Hepatocyte (in vitro differentiated cells): ENCODE measurements at regions not wholly inside any gene's neighbourhood (a gene's known extent, or its start where the extent isn't known, plus 50 kb on each side); places are given as distances from the start of the nearest gene placed in this dataset.

Source experiments
- DNase-seq: peaks from one replicate; pipeline ENCODE4 v3.0.0-alpha.2; 2016; ENCODE audit warnings: low spot score
- H2AFZ ChIP-seq: fragments of 200-600 bp; sonication (generic); 2 replicates; pipeline ENCODE4 v1.6.0; 2016; ENCODE audit warnings: antibody characterized with exemption, mild to moderate bottlenecking
- H3K27ac ChIP-seq: fragments of 200-600 bp; sonication (generic); 2 replicates; pipeline ENCODE4 v1.5.1; 2016; ENCODE audit warnings: mild to moderate bottlenecking
- H3K27me3 ChIP-seq: fragments of 200-600 bp; sonication (generic); 2 replicates; pipeline ENCODE4 v1.6.1; 2016
- H3K36me3 ChIP-seq: fragments of 200-600 bp; sonication (generic); replicated peaks from 2 replicates; pipeline ENCODE4 v1.5.1; 2016; ENCODE audit warnings: low read depth; ENCODE audit not compliant: insufficient read depth
- H3K4me1 ChIP-seq: fragments of 200-600 bp; sonication (generic); 2 replicates; pipeline ENCODE4 v1.5.1; 2016; ENCODE audit warnings: mild to moderate bottlenecking, moderate library complexity; ENCODE audit not compliant: insufficient read depth
- H3K4me2 ChIP-seq: fragments of 200-600 bp; sonication (generic); 2 replicates; pipeline ENCODE4 v1.6.0; 2016
- H3K4me3 ChIP-seq: fragments of 200-600 bp; sonication (generic); 2 replicates; pipeline ENCODE4 v1.5.1; 2016; ENCODE audit warnings: mild to moderate bottlenecking
- H3K79me2 ChIP-seq: fragments of 200-600 bp; sonication (generic); 2 replicates; pipeline ENCODE4 v1.6.0; 2017; ENCODE audit warnings: mild to moderate bottlenecking
- H3K9me2 ChIP-seq: fragments of 200-600 bp; sonication (generic); replicated peaks from 2 replicates; pipeline ENCODE4 v1.6.0; 2017; ENCODE audit warnings: mild to moderate bottlenecking; ENCODE audit not compliant: insufficient read depth
- H3K9me3 ChIP-seq: fragments of 200-600 bp; sonication (generic); 2 replicates; pipeline ENCODE4 v1.5.1; 2016; ENCODE audit warnings: low read depth, mild to moderate bottlenecking
- H4K20me1 ChIP-seq: fragments of 200-600 bp; sonication (generic); 2 replicates; pipeline ENCODE4 v1.6.0; 2016; ENCODE audit warnings: mild to moderate bottlenecking; ENCODE audit not compliant: insufficient read depth, poor library complexity, severe bottlenecking
- CTCF ChIP-seq: fragments of 200-600 bp; sonication (generic); IDR thresholded peaks from 2 replicates; pipeline ENCODE4 v1.5.1; 2016; ENCODE audit warnings: antibody characterized with exemption, mild to moderate bottlenecking; ENCODE audit not compliant: poor library complexity
- EZH2 ChIP-seq: fragments of 200-600 bp; sonication (generic); IDR thresholded peaks from 2 replicates; pipeline ENCODE4 v1.6.1; 2016; ENCODE audit warnings: antibody characterized with exemption, mild to moderate bottlenecking, borderline replicate concordance
- EZH2phosphoT487 ChIP-seq: fragments of 200-600 bp; sonication (generic); IDR thresholded peaks from one replicate; pipeline ENCODE4 v1.6.1; 2018; ENCODE audit warnings: antibody characterized with exemption, mild to moderate bottlenecking, low read depth, moderate library complexity; ENCODE audit not compliant: unreplicated experiment, severe bottlenecking
- WGBS: methylation state at CpG from one replicate; pipeline ENCODE4 v1.1.6; 2016; ENCODE audit warnings: low lambda C conversion rate; ENCODE audit errors: missing lambda C conversion rate; 5-methylcytosine and 5-hydroxymethylcytosine counted together

GRCh38 chr16:7216719-7217118 lies 115.9 kb upstream of the RBFOX1 start:
- no peak for DNase-seq
- TF ChIP-seq CTCF (no peak), EZH2phosphoT487 (no peak), EZH2 (no peak)
- no peaks in the 10 kb centered on the region for H3K36me3 ChIP-seq

GRCh38 chr16:7211781-7212180 lies 120.9 kb upstream of the RBFOX1 start:
- no peak overlapping the region for H3K27ac ChIP-seq
- H3K4me1 ChIP-seq, result no peaks in the 10 kb centered on the region
- H2AFZ ChIP-seq, result no peak overlapping the region
- no peaks in the 10 kb centered on the region for H3K9me2 ChIP-seq
- H3K79me2 ChIP-seq, result no peaks in the 10 kb centered on the region
- WGBS, result 86% methylated on average over 9 of the region's 9 CpGs
- no peak overlapping the region for H3K4me2 ChIP-seq
- no peak for DNase-seq
- H3K4me3 ChIP-seq, result no peak overlapping the region
- no peaks in the 10 kb centered on the region for H3K9me3 ChIP-seq
- no peaks in the 10 kb centered on the region for H4K20me1 ChIP-seq
- no peak for TF ChIP-seq EZH2
- H3K27me3 ChIP-seq, result no peaks in the 10 kb centered on the region
- no peaks in the 10 kb centered on the region for H3K36me3 ChIP-seq

More at GRCh38 chr16:7216719-7217118, 115.9 kb upstream of the RBFOX1 start:
- no peak overlapping the region for H3K4me2 ChIP-seq
- no peaks in the 10 kb centered on the region for H4K20me1 ChIP-seq
- H3K79me2 ChIP-seq, result no peaks in the 10 kb centered on the region
- H3K4me1 ChIP-seq, result no peaks in the 10 kb centered on the region
- no peaks in the 10 kb centered on the region for H3K9me2 ChIP-seq
- no peaks in the 10 kb centered on the region for H3K9me3 ChIP-seq
- no peak overlapping the region for H2AFZ ChIP-seq
- no peak overlapping the region for H3K27ac ChIP-seq
- no peaks in the 10 kb centered on the region for H3K27me3 ChIP-seq
- H3K4me3 ChIP-seq, result no peak overlapping the region

GRCh38 chr16:7209598-7209997 lies 123.0 kb upstream of the RBFOX1 start:
- Histone ChIP-seq H3K36me3 (no peaks in the 10 kb centered on the region), H3K9me3 (no peaks in the 10 kb centered on the region), H3K4me3 (no peak overlapping the region), H3K4me1 (no peaks in the 10 kb centered on the region), H3K9me2 (no peaks in the 10 kb centered on the region), H3K79me2 (no peaks in the 10 kb centered on the region), H3K27me3 (no peaks in the 10 kb centered on the region), H2AFZ (no peak overlapping the region), H3K27ac (no peak overlapping the region), H3K4me2 (no peak overlapping the region), H4K20me1 (no peaks in the 10 kb centered on the region)
- 67% methylated on average over 3 of the region's 3 CpGs for WGBS
- TF ChIP-seq CTCF (no peak), EZH2phosphoT487 (no peak), EZH2 (no peak)
- DNase-seq, result no peak

- Histone ChIP-seq H3K79me2 (no peaks in the 10 kb centered on the region), H3K27ac (no peak overlapping the region), H3K9me3 (no peaks in the 10 kb centered on the region), H3K9me2 (no peaks in the 10 kb centered on the region), H3K4me1 (no peaks in the 10 kb centered on the region), H4K20me1 (no peaks in the 10 kb centered on the region), H3K36me3 (no peaks in the 10 kb centered on the region), H3K27me3 (no peaks in the 10 kb centered on the region), H2AFZ (no peak overlapping the region), H3K4me3 (no peak overlapping the region), H3K4me2 (no peak overlapping the region)
- WGBS, result 39% methylated on average over 4 of the region's 4 CpGs
- no peak for DNase-seq
- no peak for TF ChIP-seq EZH2
- no peak for TF ChIP-seq EZH2phosphoT487
- no peak for TF ChIP-seq CTCF
Measured at GRCh38 chr16:7206469-7206868, 126.2 kb upstream of the RBFOX1 start.
